ENCODE measurements at regions not wholly inside any gene's neighbourhood (a gene's known extent, or its start where the extent isn't known, plus 50 kb on each side); places are given as distances from the start of the nearest gene placed in this dataset.

DNA sequence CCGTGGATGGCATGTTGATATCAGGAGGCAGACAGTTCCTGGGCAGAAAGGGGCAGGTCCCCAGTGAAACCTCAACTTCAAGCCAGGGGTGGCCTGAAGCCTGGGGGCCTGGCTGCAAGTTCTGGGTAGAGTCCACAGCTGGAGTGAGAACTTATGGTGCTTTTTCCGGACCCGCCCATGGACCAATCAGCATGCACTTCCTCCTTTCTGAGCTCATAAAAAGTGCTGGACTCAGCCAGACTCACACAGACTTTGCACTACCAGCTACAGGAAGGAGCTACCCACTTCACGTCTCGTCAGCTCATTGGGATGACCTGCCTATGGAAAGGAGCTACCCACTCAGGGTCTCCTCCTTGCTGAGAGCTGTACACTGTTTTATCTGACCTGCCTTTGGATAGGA, 183.1 kb upstream of the MC4R start:
- no peak for DNase-seq

DNA sequence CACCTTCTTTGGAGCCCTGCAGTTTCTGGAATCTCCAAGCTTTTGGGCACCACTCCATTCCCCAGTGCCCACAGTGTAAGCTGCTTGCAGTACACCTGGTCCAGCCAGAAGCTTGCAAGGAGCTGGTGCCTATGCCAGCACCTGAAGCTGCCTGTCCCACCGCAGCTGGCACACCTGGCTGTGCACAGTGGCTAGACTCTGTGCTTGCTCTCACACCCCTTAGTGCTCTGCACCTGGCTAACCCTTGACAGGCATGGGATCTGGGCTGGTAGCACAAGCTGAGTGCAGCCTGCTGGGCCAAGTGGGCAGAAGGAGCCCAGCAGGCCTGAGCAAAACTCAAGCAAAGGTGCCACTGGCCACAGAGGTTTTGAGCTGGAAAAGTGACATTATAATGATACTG, 183.8 kb upstream of the MC4R start:
- DNase-seq = no peak

DNA sequence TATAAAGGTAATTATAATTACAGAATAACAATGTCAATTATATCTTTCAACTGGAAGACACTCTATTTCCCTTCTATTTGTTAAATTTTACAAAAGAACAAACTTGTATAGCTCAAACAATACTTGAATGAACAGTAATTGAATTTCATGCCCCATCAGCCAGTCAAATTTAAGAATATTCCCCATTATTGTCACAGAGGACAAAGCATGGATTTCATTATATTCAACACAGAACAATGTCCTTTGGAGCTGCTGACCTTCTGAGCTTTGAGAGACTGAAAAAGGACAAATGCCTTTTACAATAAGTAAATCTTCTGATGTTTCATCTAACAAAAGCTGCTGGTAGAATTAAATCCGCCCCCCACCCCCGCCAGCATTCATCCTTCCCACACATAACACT, 187.5 kb upstream of the MC4R start:
- DNase-seq = no peak

DNA sequence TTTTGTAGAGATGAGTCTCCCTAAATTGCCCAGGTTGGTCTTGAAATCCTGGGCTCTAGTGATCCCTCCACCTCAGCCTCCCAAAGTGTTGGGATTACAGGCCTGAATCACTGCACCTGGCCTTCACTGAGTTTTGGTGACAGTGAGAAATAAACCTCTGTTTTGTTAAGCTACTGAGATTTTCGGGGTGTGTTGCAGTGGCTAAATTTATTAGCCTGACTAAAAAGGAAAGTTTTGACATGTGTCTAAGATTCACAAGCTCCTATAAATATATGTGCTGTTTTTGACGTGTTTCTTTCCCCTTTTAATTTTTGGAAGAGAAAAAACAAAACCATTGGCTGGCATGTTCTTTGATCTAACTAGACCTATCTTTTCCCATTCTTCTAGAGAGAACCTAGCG, 190.5 kb upstream of the MC4R start:
- DNase-seq = no peak

DNA sequence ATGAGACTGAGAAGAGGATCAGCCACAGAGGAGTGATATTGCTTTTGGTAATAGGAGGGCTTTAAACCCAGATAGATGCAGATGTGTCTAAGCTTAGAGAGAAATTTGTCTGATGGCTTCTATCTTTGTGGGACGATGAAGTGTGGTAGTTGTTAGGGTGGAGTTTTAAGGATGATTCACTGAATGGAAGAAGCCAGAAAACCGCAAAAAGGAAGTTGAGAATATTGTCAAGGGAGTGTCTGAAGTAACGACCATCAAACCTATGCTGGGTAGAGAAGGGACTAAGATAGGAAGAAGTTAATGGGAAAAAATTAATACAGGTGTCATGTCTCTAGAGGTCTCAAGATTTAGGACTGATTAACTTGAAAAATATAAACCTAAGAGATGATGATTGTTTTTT, 195.6 kb upstream of the MC4R start:
- no peak for DNase-seq

DNA sequence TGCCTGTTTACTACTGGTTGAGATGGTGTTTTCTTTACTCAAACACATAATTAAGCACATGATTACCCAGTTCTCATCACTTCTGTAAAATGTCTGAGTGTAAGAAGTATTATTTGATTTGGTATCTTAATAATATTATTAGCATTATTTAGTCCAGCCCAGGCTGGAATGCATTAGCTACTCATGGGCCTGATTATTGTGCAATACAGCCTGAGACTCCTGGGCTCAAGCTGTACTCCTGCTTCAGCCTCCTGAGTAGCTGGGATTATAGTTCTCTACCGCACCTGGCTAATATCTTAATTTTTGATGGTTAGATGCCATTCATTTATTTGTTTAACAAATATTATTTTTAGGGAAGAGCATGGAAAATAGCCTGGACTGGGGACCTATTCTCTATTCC, 197.6 kb upstream of the MC4R start:
- DNase-seq = no peak

DNA sequence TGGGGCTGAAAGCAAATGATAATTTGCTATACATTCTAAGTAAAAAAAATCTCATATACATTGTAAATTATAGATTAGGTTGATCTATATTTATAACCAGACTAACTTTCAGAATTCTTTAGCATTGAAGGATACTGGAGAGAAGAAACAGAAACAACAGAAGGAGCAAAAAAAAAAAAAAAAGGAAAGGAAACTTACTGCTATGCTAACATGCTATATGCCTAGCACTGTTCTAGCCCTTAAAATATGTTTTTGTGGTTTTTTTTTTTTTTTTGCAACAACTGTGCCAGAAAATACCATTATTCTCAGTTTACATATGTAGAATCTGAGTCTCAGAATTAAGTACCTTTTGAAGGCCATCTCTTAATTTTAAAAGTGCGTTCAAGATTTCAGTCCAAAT, 204.9 kb upstream of the MC4R start:
- DNase-seq = no peak

DNA sequence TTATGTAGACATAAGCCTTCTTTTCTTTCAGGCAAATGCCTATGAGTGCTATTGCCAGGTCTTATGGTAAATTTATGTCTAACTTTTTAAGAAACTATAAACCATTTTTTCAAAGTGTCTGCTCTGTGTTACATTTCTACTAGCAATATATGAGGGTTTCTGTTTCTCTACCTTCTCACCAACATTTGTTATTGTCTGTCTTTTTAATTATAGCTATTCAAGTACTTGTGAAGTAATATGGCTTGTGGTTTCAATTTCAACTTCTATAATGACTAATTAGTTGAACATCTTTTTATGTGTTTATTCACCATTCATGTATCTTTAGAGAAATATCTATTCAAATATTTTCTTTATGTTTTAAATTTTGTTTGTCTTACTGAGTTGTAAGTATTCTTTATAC, 213.1 kb upstream of the MC4R start:
- DNase-seq = no peak

DNA sequence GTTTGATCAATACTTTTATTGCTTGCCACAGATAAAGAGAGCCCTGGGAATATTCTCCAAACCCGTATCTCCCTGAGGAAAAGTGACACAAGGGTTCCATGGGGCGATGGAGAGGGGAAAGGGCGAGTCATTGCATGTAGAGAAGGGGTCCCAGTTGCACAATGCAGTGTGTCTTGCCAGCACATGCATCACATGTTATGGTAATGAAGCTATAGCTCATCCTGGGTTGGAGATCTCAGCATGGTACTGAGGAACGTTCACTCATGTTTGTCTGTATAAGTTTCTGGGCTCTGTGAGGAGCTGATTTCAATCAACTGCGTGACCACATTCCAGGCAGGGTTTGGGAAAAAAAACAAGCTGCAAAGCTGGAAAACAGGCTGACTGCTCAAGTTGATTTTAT, 220.7 kb upstream of the MC4R start:
- no peak for DNase-seq

DNA sequence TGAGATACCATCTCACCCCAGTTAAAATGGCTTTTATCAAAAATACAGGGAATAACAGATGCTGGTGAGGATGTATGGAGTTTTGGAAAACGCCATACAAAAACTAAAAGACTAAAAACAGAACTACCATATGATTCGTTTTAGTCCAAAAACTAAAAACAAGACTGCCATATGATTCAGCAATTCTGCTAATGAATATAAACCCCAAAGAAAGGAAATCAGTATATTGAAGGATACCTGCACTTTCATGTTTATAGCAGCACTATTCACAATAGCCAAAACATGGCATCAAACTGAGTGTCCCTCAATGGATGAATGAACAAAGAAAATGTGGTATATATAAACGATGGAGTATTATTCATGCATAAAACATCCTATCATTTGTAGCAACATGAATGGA, 224.4 kb upstream of the MC4R start:
- DNase-seq = no peak

DNA sequence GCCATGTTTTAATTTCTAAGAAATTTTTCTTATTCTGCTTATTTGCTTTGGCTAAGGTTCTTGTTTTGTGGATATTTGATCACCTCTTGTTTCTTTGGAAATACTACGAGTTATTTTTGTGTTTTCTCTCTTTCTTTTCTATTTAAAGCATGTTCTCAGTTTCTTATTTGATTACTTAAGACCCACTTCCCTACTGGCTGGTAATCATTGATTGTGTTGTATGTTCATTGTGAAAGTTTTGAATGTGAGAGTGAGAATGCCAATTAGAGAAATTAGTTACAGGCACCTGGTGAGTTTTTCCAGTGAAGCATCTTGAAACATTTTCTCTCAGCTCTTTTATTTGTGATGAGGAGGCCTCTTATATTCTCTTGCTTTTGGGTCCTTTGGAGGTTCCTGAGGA, 226.7 kb upstream of the MC4R start:
- no peak for DNase-seq

DNA sequence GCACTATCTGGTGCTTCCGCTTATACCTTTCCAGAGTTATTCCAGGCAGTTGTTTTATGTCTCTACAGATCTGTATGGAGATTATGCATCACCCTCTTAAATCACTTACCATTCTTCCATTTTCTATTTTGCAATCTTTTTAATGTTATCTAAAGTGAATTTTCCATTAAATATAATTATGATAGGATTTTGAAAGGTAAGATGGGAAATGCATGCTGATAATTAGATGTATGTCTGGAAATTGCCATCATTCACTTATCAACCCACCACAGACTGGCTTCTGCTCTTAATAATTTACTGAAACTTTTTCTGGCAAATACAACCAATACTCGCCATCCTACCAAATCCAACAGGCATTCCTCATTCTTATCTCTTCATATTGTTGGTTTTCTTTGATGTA, 227.4 kb upstream of the MC4R start:
- DNase-seq = no peak

DNA sequence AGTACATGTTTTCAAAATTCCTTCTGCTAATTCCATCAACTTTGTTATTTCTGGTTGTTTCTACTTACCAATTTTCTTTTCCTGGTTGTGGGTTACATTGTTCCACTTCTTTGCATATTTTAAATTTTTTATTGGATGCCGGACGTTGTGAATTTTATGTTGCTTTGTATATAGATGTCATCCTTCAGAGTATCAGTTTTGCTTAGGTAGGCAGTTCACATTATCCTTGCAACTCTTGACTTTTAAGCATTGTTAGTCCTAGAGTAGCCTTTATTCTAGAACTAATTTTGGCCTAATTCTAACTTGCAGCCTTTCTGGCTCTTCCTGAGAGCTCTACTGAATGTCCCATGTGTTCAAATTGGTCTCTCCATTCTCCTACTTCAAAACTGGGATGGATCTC, 228.7 kb upstream of the MC4R start:
- no peak for DNase-seq

DNA sequence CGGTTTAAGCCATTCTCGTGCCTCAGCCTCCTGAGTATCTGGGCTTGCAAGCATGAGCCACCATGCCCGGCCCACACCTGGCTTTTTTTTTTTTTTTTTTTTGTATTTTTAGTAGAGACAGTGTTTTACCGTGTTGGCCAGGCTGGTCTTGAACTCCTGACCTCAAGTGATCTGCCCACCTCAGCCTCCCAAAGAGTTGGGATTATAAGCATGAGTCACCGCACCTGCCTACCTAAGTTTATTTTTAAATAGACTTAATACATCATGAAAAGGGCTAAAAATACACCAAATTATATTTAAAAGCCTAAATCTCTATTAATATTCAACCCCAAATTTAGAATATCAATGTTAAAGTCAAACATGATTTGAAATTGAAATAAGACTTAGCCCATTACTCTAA, 250.8 kb upstream of the MC4R start:
- no peak for DNase-seq

DNA sequence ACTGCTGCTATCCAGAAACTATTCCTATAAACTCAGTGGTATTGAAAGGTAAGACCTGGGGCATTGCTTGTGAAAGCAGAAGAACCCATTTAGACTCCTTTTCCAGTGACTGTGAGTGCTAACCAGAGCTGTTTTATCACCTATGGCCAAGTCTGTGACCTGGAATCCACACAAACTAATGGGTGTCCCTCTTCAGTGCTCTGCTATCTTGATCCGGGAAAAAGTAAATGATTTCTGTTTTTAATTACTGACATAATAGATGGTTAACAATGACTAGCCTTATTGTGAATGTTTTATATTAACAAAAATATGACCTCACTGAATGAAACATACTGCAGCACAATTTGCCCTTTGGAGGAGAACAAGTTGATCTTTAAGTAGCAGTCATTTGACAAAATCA, 251.6 kb upstream of the MC4R start:
- no peak for DNase-seq

DNA sequence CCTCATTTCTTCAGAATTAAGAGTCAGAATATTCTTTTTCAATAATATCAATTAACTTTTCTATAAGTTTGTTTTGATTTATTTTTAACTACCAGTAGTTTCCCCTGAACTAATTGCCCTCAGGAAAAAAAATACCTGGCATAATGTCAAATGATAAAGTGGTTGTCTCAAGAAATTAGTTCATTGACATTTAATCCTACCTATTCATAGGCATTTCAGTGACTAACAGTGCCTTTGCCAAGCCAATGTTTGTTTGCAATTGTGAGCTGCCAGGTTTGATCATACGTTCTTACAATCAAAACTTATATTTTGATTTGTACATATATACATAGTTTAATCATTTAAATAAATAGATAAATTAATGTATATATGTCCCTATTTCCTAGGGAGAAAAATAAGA, 267.3 kb upstream of the MC4R start:
- DNase-seq = no peak

DNA sequence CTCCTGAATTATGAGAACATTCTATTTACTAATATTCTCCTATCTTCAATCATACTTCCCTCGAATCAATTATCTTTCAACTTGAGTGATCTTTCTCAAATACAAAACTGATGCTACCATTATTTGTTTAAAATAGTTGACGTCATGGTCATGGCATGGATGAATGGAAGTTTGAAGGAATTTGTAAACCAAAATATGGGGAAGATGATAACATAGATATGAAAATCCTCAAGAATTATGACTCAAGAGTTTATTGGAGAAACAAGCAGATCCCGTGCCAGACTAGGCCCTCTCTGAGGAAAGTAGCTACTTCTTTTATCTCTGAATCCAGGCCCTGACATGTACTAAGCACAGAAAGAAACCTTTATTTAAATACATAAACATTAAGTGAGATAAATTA, 270.4 kb upstream of the MC4R start:
- no peak for DNase-seq

DNA sequence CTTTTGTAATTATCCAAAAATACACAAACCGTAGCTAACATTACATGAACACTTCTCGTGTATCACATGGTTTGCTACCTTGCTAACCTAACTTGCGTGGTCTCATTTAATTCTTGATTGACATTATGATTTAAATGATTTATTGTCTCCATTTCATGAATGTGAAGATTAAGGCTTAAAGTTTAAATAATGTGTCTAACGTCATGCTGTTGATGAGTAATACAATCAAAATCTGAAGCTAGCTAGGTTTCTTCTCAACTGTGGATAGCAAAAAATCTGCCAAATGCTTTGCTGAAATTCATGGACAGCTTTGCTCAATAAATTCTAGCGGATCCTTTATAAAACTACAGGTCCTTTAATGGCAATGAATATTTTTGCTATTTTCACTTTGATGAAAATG, 274.1 kb upstream of the MC4R start:
- no peak for DNase-seq

DNA sequence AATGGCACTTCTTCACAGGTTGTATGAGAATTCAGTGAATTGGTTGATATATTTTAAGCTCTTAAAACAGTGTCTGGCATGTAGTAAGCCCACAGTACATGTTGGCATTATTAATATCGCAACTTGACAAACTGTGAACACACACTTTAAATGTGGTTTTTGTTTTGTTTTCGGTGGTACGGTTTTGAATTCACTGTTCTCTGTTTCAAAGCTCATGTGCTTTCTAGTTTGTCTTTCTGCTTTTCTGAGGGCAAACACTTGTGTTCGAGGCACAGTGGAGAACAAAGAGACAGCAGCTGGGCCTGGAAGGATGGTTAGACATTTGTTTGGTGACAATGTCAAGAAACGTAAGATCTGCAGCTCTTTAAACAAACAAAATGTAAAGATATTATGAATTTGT, 276.5 kb upstream of the MC4R start:
- peak in 1 of 2 donors; percentile 5 for DNase-seq

DNA sequence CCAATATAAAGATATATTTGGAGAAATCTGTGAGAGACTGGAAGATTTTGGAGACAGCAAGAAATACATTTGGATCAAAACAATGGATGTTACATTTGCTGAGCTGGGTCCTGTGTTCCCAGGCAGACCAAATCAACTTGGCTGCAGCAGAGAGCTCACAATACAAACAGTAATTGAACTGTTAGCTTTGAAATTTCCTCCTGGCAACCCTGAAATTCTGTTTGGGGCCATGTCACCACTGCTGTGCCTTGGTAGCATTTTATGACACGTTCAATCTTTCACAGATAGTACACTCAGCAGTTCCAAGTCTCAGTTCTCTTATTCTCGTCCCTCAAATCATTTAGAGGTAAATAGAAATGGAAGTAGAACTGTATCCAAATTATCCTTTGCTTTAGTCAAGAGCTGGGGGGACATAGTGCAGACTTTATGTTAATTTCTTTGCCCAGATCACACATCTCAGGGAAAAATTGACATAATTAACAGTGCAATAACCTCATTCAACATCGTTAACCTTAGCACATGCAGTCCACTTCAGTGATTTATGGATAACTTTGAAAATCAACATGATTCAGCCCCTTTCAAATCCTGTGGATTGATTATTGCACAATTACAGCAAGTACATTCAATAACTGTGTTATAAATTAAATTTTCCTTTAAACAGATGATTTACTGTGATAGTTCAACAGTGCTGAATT, 277.4 kb upstream of the MC4R start:
- peak in 1 of 2 donors; percentile 26 for DNase-seq

DNA sequence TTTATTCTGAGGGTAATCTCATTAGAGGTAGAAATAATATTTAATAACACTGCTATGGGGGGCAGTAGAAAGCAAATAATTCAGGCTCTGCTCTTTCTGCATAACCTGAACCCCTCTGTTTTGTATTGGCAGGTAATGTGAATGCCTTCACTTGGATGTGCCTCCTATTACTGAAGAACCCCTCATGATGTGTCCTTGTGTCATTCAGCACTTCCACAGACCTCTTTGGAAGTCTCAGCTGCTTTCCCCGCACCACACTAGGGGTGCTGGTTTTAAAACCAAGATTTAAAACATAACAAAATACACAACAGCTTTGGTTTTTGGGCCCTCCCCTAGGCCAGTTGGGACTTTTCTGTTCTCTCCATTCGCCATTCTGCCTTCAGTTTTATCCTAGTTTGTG, 281.7 kb upstream of the MC4R start:
- DNase-seq = no peak

DNA sequence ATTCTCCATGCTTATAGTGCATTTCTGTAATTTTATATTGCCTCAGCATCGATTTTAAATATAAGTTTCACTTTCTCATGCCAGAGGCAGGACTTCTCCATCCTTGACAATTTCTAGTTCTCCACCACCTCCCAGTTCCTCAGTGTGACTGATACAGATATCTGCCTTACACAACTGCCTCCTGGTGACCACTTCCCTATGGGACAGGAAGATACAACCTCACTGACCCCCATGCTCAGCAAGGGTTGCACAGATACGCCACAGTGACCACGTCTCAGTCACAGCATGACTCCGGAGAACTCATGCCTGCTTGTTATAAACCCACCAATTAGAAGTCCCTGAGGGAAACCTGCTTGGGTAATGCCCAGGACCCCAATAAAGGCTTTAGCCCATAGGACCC, 284.0 kb upstream of the MC4R start:
- no peak for DNase-seq

DNA sequence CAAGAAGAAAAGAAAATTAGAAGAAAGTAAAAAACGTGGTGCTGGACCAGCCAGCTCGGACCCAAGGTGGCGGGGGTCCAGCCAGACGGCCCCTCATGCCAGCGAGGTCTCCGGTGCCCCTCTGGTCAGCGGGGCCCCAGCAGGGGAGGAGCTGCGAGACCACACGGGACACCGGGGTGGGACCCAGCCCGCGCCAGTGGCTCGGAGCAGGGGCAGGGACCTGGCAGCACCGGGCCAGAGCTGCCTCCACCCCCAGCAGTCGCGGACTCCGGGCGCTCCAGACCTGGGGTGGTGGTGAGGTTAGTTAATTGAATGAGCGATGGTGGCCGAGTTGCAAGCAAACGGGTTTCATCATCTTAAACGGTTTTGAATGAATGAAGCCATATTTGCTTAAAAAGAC, 289.9 kb upstream of the MC4R start:
- no peak for DNase-seq

DNA sequence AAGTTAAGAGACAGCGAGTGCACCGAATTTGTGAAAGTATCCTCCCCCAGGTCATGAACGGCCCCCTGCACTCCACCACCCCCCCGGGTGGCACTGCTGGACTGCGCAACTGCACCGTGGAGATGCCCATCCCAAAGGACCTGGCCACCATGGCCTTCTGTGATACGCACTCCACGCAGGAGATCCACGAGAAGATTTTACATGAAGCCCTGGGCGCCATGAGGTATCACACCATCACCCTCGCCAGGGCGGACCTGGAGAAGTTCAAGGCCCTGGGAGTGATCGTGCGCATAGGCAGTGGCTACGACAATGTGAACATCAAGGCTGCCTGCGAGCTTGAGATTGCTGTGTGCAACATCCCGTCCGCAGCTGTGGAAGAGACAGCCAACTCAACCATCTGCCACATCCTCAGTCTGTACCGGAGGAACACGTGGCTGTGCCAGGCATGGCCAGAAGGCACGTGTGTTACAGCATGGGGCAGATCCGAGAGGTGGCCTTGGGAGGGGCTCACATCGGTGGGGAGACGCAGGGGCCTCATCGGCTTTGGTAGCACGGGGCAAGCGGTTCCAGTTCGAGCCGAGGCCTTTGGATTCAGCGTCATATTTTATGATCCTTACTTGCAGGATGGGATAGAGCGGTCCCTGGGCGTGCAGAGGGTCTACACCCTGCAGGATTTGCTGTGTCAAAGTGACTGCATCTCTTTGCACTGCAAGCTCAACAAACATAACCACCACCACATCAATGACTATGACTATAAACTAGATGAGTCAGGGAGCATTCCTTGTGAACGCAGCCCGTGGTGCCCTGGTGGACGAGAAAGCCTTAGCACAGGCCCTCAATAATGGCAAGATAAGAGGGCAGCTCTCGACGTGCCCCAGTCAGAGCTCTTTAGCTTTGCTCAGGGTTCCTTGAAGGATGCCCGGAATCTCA, 290.8 kb upstream of the MC4R start:
- no peak for DNase-seq

DNA sequence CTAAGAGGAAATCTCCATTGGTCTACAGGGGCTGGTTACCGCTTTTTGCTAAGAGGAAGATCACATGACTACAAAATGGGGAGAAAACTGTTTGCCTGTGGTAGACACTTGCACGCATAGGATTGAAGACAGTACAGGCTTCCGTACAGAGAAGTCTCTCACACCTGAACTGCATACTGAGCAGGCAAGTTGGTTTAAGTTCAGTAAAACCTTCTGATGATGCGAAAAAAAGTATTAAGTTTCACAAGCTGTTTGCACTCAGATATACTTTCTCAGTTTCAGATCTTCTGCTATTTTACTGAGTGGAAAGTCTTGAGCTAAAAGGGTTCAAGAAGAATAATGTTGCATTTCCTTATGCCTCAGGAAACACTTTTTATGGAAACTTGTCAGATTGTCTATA, 292.2 kb upstream of the MC4R start:
- no peak for DNase-seq
